ENCODE measurements at regions not wholly inside any gene's neighbourhood (a gene's known extent, or its start where the extent isn't known, plus 50 kb on each side); places are given as distances from the start of the nearest gene placed in this dataset.
"Not testable (repeated sequence)": the region's sequence is repeated elsewhere in the genome, so short reads cannot be mapped to it uniquely, and the experiment has no call there.

DNA sequence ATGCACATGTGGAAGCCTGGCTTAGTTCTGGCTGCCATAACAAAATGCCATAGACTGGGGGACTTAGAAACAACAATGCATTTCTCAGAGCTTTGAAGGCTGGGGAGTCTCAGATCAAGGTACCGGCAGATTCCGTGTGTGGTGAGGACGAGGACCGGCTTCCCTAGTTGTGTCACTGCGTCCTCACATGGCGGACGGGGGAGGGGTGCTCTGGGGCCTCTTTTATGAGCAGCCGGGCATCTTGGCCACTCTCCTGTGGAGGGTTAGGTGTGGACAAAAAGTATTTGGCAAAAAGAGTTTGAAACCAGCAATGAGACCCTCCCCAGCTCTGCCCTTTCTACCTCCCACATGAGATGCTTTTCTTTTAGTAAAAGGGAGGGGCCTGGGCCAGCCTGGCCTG is 118.5 kb upstream of the LPCAT1 start:
- H3K4me3 ChIP-seq = no peak overlapping the region
- no peak overlapping the region for H3K27ac ChIP-seq

DNA sequence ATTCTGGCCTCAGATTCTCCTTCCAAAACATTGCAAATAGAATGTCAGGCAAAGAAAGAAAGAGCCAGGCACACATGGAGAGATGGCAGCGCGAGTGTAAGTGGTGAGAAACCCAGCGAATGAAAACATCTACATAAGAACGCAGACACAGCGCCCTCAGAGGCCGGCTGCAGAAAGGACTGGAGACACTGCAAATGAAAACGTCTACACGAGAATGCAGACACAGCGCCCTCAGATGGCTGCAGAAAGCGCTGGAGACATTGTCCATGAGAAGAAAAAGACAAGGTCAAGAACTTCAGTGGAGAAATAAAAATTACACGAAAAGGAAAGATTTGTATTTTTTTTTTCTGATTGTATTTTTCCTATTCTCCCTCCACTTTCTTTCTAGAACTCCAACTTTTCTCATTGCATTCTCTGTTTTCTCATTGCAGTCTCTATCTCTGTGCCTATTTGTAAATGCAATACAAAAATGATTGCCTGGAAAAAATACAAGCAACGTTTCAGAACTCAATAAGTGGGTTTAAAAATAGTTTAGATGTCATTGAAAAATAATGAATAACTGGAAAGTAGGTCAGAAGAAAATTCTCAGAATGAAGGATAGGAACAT is 117.9 kb upstream of the LPCAT1 start:
- H3K27ac ChIP-seq = no peak overlapping the region
- H3K4me3 ChIP-seq = no peak overlapping the region

DNA sequence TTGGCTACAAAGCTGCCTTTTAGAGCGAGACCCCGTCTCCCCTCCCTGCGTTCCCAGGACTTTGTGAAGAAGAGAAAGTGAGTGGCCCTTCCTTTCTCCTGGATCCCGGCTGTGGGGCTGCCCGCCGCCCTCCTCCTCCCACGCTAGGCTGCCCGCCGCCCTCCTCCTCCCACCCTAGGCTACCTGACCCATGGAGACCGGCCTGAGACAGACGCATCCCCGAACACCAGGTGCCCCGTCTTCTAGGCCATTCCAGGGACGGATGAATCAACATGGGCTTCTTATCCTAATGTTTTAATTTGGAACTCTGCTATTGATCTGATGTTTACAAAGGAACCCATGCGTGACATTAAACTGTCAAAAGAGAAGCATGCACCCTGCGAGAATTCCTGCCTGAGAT is 117.3 kb upstream of the LPCAT1 start:
- H3K27ac ChIP-seq = no peak overlapping the region
- no peak overlapping the region for H3K4me3 ChIP-seq

DNA sequence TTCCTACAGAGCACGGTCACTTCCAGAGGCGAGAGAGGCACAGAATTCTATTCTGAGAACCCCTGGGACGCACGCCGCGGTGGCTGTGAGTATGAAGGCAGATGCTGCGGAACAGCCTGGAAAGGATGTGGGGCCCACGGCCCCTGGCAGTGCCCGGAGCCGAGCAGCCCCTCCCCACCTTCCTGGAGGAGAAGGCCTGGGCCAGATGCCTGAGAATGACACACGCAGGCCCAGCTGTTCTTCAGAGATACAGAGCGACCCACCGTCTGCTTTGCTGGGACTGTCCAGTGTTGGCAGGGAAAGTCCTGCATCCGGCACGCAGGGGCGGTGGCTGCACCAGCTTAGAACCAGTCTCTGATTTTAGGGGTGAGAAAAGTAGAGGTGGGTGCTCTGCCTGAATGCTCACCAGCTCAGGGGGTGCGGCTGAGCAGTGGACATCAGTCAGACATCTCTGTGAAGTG is 116.7 kb upstream of the LPCAT1 start:
- Histone ChIP-seq H3K27ac (no peak overlapping the region), H3K4me3 (no peak overlapping the region)

DNA sequence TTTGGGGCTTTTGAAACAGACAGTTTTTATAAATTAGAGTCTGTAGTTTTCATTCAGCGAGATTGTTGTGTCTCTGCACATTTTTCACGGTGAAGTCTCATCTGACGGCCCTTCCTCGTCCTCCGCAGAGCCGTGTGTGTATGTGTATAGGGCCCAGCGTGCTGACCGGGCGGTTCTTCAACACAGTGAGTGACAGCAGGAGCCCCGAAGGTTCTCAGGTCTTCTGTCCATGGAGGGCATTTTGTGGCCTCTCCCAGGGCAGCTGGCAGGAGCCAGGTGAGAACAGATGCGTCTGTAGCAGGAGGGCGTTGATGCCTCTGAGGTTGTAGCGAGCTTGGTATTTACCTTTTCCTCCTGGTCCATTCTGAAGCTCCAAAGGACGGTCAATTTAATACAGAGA is 116.0 kb upstream of the LPCAT1 start:
- no peak overlapping the region for H3K4me3 ChIP-seq
- H3K27ac ChIP-seq = no peak overlapping the region

DNA sequence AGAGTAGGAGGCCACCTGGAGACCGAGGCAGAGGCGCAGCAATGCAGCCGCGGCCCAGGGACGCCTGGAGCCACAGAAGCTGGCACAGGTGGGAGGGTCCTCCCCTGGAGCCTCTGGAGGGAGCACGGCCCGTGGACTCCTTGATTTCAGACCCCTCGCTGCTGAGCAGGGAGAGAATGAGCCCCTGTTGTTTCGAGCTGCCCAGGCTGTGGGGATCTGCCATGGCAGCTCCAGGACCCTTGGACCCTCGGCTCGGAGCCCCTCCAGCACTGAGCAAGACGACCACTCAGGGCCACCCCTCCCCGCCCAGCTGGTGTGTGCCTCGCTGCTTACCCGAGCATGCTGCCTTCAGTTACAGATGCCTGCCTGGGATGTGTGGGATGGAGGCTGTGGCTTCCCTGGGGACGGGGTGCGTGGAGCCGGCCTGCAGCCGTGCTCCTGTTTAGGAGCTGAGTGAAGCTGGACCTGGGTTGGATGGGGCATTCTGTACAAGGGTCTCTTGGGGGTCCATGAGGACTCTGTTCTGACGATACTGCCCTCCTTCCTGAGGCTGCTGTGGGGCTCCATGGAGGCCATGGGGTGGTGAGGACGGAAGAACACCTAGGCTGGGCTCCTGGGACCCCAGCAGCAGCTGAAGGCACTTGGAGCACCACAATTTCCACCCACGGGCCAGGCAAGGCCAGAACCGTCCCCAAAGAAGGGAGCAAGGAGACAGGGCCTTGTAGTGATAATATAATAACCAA is 115.1 kb upstream of the LPCAT1 start:
- H3K4me3 ChIP-seq = no peak overlapping the region
- H3K27ac ChIP-seq = no peak overlapping the region

DNA sequence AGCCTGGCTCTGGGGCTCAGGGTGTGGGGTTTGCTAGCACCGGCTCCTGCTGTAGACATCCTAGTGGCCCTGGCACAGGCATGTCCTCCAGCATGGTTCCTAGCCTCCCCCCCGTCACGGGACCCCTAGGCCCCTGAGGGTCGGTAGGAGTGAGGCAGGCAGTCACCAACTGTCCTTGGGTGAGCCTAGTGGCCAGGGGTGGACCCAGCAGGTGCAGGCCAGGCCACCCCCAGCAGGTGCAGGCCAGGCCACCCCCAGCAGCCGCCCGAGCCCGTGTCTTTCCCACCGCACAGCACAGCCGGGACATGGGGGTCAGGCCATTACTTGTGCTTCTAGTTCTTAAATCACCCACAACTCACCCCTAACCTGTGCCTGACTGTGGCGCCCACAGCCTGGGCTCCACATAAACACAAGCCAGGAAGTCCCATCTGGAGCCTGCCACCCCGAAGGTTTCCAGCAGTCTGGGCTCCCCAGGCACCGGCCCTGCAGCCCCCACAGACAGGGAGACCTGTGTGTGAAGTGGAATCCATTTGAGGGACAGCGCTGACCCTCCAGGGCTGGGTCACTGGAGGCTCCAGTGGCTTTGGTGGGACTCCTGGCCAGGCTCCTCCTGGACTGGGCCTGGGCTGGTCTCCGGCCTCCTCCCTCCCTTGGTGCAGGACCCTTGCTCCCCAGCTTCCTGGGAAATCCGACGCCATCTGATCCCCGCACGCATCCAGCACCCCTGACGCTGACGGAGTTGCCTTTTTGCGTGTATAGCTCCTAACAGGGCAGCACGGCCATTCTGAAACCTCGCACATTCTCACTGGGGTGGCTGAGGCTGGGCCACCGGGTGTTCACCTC is 114.1 kb upstream of the LPCAT1 start:
- H3K4me3 ChIP-seq = no peak overlapping the region

DNA sequence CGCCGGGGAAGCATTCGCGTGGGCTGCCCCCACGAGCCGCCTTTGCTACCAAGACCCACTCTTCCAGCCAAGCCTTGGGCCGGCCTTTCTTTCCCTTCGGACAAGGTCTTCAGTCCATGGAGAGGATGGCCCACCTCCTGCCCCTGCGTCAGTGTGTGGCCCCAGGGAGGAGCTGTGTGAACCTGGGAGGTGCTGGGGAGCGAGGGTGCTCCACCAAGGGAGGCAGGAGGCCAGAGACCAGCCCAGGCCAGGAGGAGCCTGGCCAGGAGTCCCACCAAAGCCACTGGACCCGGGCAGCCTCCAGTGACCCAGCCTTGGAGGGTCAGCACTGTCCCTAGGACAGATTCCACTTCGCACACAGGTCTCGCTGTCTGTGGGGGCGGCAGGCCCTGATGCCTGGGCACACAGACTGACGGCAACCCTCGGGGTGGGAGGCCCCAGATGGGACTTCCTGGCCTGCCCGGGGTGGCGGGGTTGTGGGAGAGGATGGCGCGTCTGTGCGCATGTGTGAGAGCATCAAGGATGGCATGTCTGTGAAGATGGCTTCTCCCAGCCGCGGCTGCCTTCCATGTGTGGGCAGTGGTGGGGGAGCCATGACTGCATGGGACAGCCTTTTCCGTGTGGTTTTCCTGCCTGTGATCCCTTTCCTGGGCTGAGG is 113.3 kb upstream of the LPCAT1 start:
- no peak overlapping the region for H3K27ac ChIP-seq
- H3K4me3 ChIP-seq = no peak overlapping the region

More for the DNA sequence above, 114.1 kb upstream of the LPCAT1 start:
- H3K27ac ChIP-seq = no peak overlapping the region

DNA sequence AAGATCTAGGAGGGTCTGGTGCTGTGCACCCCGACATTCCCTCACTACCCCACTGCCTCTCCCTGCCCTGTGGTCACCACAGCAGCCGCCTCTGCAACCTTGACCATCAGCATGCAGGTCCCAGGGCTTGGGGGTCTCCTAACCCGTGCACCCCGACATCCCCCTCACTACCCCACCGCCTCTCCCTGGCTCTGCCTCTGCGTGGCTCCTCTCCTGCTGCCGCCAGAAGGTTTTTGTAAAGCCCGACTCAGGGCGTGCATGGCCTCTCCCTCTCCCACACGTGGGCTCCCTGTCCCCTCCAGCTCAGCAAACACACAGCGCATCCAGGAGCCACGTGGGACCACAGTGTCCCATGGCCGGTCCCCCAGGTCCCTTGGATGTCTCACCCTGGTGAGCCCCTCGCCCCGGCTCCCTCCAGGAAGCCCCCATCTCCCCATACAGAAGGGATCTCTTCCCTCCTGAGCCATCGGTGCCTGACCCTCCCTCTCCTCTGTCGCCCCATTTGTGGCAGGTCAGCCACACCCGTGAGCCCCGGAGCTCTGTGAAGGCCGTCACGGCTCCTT is 112.5 kb upstream of the LPCAT1 start:
- not testable (repeated sequence) for H3K27ac ChIP-seq, H3K4me3 ChIP-seq

DNA sequence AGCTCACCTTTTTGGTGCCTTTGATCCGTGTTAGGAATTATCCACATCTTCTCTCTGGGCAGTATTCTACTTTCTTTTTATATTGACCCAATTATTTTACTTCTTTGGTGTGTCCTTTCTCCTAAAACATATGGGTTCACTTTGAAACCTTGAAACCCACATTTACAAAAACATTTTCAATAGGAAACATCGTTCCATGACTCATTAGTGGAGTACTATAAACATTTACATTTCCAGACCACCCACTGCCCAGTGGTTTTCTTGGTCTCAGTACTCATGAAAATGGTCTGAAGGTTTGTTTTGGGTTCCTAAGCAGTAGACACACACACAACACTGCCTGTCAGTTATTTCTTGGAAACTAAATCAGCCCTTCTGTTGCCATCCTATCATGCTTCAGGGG is 111.7 kb upstream of the LPCAT1 start:
- H3K27ac ChIP-seq, H3K4me3 ChIP-seq: not testable (repeated sequence)

DNA sequence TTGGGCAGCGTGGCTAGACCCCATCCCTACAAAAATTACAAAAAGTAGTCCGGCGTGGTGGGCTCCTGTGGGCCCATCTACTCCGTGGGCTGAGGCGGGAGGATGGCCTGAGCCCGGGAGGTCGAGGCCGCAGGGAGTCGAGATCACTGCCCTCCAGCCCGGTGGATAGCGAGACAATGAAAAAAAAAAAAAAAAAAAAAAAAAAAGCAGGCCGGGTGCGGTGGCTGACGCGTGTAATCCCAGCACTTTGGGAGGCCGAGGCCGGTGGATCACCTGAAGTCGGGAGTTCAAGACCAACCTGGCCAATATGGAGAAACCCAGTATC is 110.5 kb upstream of the LPCAT1 start:
- Histone ChIP-seq H3K27ac (peak overlapping the region; percentile 69 to 97 (median 88)), H3K4me3 (peak overlapping the region; percentile 56 to 84 (median 73))

DNA sequence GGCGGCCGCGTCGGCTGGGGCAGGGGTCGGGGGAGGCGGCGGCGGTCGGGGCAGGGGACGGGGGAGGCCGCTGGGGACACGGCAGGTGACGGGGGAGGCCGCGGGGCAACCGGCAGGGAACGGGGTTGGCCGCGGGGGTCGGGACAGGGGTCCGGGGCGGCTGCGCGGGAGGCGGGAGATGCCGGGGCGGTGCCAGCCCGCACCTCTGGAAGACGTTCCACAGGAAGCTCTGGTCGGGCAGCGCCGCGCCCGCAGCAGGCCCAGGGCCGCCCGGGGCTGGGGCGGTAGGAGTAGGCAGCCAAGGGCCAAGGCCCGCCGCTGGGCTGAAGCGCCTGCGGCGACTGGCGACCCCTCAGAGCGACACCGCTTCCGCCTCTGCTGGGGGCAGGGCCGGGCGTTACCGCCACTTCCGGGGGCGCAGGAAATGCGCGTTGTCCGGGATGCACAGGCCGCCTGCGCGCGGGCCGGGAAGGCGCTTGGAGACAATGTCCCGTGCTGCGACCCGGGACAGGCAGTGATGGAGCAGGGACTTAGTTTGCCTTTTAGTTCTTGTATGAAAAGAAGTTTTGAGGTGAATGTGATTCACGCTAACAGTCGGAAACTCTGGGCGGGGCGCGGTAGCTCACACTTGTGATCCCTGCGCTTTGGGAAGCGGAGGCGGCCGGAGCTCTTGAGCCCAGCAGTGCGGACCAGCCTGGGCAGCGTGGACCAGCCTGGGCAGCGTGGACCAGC is 110.0 kb upstream of the LPCAT1 start:
- Histone ChIP-seq H3K27ac (peak overlapping the region; percentile 69 to 97 (median 88)), H3K4me3 (peak overlapping the region; percentile 56 to 84 (median 73))

DNA sequence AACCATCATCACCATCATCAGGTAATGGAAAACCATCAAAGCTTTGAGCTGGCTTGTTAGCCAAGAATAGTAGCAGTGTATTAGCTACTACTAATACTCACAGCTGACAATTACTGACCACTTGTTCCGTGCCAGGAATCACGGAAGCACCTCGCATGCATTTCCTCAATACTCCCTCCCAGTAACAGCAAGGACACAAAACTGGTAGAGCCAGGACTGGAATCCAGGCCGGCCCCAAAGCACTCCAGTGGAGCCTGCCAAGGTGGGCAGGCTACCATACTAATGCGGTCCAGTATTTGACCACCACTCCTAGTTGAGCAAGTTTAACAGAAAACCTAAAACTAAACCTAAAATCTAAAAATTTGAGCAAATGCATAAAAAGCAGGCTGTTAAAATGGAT is 107.2 kb upstream of the LPCAT1 start:
- not testable (repeated sequence) for H3K4me3 ChIP-seq, H3K27ac ChIP-seq

DNA sequence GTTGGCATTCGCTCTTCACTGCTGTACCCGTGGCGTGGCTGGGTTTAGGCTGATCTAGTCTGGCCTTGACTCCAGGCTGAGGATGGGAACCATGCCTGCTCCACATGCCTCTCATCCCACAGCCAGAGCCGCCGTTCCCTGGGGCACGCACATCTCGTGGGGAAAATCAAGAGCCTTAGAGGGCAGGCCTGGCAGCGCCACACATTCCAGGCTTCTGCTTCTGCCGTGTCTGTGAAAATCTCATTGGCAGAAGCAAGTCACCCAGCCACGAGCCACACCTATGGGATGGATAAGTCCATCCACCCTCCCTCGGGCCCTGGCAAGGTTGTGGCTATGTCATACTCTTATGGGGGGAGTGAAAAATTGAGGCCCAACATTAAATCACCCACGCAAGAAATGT is 102.6 kb upstream of the LPCAT1 start:
- H3K27ac ChIP-seq, H3K4me3 ChIP-seq: not testable (repeated sequence)

DNA sequence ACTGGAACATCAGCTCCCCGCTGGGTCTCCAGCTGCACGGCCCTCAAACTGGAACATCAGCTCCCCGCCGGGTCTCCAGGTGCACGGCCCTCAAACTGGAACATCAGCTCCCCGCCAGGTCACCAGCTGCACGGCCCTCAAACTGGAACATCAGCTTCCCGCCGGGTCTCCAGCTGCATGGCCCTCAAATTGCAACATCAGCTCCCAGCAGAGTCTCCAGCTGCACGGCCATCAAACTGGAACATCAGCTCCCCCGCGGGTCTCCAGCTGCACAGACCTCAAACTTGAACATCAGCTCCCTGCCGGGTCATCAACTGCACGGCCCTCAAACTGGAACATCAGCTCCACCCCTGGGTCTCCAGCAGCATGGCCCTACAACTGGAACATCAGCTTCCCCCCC is 95.8 kb upstream of the LPCAT1 start:
- not testable (repeated sequence) for H3K27ac ChIP-seq, H3K4me3 ChIP-seq

DNA sequence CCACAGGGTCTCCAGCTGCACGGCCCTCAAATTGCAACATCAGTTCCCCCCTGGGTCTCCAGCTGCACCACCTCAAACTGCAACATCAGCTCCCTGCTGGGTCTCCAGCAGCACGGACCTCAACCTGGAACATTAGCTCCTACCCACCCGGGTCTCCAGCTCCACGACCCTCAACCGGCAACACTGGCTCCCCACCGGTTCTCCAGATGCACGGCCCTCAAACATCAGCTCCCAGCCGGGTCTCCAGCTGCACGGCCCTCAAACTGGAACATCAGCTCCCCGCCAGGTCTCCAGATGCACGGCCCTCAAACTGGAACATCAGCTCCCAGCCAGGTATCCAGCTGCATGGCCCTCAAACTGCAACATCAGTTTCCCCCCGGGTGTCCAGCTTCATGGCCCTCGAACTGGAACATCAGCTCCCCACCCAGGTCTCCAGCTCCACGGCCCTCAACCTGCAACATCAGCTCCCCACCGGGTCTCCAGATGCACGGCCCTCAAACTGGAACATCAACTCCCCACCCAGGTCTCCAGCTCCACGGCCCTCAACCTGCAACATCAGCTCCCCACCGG is 94.6 kb upstream of the LPCAT1 start:
- not testable (repeated sequence) for H3K27ac ChIP-seq, H3K4me3 ChIP-seq

DNA sequence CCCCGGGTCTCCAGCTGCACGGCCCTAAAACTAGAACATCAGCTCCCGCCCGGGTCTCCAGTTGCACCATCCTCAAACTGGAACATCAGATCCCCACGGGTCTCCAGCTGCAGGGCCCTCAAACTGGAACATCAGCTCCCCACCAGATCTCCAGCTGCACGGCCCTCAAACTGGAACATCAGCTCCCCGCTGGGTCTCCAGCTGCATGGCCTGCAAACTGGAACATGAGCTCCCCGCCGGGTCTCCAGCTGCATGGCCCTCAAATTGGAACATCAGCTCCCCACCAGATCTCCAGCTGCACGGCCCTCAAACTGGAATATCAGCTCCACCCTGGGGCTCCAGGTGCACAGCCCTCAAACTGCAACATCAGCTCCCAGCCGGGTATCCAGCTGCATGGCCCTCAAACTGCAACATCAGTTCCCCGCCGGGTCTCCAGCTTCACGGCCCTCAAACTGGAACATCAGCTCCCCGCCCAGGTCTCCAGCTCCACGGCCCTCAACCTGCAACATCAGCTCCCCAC is 93.5 kb upstream of the LPCAT1 start:
- not testable (repeated sequence) for H3K4me3 ChIP-seq, H3K27ac ChIP-seq

DNA sequence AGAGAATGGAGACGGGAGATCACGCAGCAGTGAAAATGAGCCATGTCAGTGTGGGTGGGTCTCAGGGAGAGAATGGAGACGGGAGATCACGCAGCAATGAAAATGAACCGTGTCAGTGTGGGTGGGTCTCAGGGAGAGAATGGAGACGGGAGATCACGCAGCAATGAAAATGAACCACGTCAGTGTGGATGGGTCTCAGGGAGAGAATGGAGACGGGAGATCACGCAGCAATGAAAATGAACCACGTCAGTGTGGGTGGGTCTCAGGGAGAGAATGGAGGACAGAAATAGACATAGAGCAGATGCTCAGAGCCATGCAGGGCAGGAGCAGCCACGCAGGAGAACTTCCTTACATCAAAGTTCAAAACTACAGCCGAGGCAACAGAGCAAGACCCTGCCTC is 89.8 kb upstream of the LPCAT1 start:
- not testable (repeated sequence) for H3K27ac ChIP-seq, H3K4me3 ChIP-seq

DNA sequence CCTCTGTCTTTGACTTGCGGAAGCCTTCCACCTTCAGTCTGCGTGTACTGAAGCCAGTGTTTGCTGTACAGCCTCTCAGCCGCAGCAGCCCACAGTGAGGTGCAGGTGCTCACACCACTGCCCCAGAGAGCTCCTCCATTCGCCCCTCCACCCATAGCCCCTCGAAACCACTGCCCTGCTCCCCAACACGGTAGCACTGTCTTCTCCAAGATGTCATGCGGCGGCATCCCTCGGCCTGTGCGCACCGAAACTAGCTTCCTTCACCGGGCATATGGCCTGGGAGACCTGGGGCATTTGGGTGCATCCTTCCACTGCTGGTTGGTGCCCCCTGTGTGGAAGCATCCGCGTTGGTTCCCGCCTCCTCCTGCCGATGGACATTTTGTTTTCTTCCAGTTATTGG is 86.8 kb upstream of the LPCAT1 start:
- H3K4me3 ChIP-seq, H3K27ac ChIP-seq: not testable (repeated sequence)
